ENCODE measurements at regions not wholly inside any gene's neighbourhood (a gene's known extent, or its start where the extent isn't known, plus 50 kb on each side); places are given as distances from the start of the nearest gene placed in this dataset.
A peak's percentile ranks its signal among the peaks of the same experiment; 100 is the strongest.
"Not testable (repeated sequence)": the region's sequence is repeated elsewhere in the genome, so short reads cannot be mapped to it uniquely, and the experiment has no call there.

GRCh38 chr11:13174090-13174489, 103.5 kb upstream of the BMAL1 start:
- intact Hi-C loops (cut with micrococcal nuclease) = no loop called here
- Mint-ChIP-seq H3K9me3 (no peaks in the 10 kb centered on the region), H3K4me3 (no peak overlapping the region), H3K4me1 (ENCODE audit: low read depth) (no peaks in the 10 kb centered on the region), H3K27ac (no peak overlapping the region), H3K27me3 (ENCODE audit: insufficient read depth) (peaks cover 18% of the 10 kb centered on the region), H3K36me3 (ENCODE audit: low read depth) (no peaks in the 10 kb centered on the region)
- no peak for DNase-seq (ENCODE audit: low spot score)

GRCh38 chr11:13183094-13183825, 94.3 kb upstream of the BMAL1 start:
- peaks cover 9% of the 10 kb centered on the region for H3K4me1 Mint-ChIP-seq (ENCODE audit: low read depth)
- DNase-seq (ENCODE audit: low spot score) = no peak

DNA sequence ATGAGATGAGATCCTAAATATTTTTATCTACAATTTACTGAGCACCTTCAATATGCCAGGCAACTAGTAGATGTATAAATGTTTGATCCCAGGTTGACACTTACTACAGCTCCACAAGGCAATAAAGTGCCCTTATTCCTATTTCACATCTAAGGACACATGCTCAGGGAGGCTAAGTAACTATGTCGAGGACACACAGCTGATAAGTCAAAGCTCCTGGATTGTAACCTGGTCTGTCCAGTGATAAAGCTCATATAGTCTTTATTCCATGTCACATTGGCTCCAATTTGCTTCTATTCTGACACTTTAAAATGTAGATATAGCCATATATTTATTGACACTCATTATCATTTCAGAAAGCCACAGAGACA, 93.8 kb upstream of the BMAL1 start:
- peaks cover 9% of the 10 kb centered on the region for H3K4me1 Mint-ChIP-seq (ENCODE audit: low read depth)
- intact Hi-C loops (cut with micrococcal nuclease) = loop anchor here (1.0 to 5.0 kb wide), 8 partner anchors 24 to 852 kb away; no protein-coding TSS in a partner anchor
- peaks cover 11% of the 10 kb centered on the region for H3K27me3 Mint-ChIP-seq (ENCODE audit: insufficient read depth)
- no peaks in the 10 kb centered on the region for H3K36me3 Mint-ChIP-seq (ENCODE audit: low read depth)
- peaks cover 9% of the 10 kb centered on the region for H3K9me3 Mint-ChIP-seq
- no peak overlapping the region for H3K4me3 Mint-ChIP-seq
- DNase-seq (ENCODE audit: low spot score) = no peak
- no peak overlapping the region for H3K27ac Mint-ChIP-seq

More at GRCh38 chr11:13183094-13183825, 94.3 kb upstream of the BMAL1 start:
- Mint-ChIP-seq H3K4me3 (no peak overlapping the region), H3K27me3 (ENCODE audit: insufficient read depth) (peaks cover 9% of the 10 kb centered on the region), H3K9me3 (peaks cover 5% of the 10 kb centered on the region), H3K27ac (no peak overlapping the region), H3K36me3 (ENCODE audit: low read depth) (no peaks in the 10 kb centered on the region)
- intact Hi-C loops (cut with micrococcal nuclease) = loop anchor here (1.0 to 5.0 kb wide), 8 partner anchors 25 to 851 kb away; no protein-coding TSS in a partner anchor

DNA sequence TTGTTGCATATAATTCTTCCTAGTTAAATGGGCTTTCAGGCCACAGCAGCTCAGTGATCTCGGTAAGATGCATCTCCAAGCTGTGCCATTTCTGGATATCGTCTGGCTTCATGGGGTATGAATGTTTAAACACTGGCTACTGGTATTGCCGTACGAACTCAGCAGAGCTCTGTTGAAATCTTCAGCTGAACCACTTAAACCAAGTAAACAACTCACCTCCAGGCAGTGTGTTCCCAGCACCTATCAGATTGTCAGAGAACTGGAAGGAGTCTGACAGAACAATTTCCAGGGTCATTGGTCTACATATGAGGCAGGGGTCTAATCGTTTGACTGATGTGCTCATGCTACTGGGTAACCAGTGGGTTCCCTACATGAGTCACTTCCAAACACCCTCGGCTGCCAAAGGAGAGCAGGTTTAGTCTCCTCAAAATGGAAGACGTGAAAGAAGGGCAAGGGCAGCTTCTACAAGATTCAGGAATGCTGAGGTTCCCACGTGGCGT, 93.2 kb upstream of the BMAL1 start:
- intact Hi-C loops (cut with micrococcal nuclease) = loop anchor here (5.0 kb wide), 2 partner anchors 587 to 852 kb away; no protein-coding TSS in a partner anchor
- DNase-seq (ENCODE audit: low spot score) = no peak
- Mint-ChIP-seq H3K9me3 (peaks cover 9% of the 10 kb centered on the region), H3K4me3 (no peak overlapping the region), H3K27ac (no peak overlapping the region), H3K4me1 (ENCODE audit: low read depth) (peaks cover 9% of the 10 kb centered on the region), H3K27me3 (ENCODE audit: insufficient read depth) (peaks cover 11% of the 10 kb centered on the region), H3K36me3 (ENCODE audit: low read depth) (no peaks in the 10 kb centered on the region)

DNA sequence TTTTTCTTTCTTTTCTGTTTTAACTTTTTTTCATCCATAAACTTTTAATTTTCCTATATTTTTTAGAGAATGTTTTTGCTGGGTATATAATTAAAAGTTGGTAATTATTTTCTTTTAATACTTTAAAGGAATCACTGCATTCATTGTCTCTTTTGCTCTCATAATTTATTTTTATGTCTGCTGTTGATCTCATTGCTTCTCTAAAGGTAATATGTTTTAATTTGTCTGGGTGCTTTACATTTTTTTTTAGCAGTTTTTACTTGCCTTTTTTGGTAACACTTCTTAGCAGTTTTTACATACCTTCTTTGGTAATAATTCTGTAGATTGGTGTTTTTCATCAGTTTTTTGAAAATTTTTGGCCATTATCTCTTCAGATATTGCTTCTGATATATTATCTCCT, 89.4 kb upstream of the BMAL1 start:
- H3K9me3 Mint-ChIP-seq = peaks cover 12% of the 10 kb centered on the region
- H3K4me1 Mint-ChIP-seq (ENCODE audit: low read depth) = peaks cover 7% of the 10 kb centered on the region
- H3K27me3 Mint-ChIP-seq (ENCODE audit: insufficient read depth) = peaks cover 7% of the 10 kb centered on the region
- H3K27ac Mint-ChIP-seq = no peak overlapping the region
- H3K36me3 Mint-ChIP-seq (ENCODE audit: low read depth) = no peaks in the 10 kb centered on the region
- DNase-seq (ENCODE audit: low spot score) = no peak
- intact Hi-C loops (cut with micrococcal nuclease) = no loop called here
- no peak overlapping the region for H3K4me3 Mint-ChIP-seq

DNA sequence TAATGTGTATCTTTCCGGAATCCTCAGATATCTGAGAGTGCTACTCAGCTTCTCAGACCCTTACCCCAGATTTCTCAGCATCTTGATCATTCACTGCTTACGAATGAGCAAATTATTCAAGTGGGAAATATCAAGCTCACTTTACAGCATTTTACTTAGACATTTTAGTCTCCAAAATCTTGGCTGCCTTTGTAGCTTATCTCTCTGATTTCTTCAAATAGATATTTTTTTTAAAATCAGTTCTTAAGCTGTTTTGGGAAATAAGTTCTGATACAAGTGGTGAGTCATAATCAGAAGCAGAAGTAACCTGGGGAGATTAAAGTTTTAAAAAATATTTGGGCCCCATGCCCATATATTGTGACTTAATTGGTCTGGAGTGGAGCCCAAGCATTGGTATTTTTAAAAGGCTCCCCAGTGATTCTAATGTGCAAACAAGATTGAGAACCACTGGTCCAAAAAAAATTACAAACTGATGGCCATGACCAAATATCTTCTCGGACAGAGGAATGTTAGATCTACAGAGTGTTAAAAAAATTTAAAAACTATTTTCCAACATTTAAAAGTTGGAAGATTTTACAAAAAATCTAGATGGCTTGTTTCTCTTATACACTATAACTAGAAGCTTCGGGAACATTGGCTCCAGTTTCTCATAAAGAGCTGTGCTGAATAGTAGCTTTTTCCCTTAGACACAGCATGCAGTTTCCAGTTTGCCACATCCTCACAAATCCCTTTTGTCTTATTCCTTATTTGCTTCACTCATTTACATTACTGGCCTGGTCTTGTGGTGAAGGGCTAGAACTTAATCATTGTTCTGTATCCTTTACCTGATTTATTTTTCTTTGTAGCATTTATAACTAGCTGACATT, 87.8 kb upstream of the BMAL1 start:
- no peak overlapping the region for H3K27ac Mint-ChIP-seq
- peaks cover 12% of the 10 kb centered on the region for H3K9me3 Mint-ChIP-seq
- no peak overlapping the region for H3K4me3 Mint-ChIP-seq
- no peak for DNase-seq (ENCODE audit: low spot score)
- intact Hi-C loops (cut with micrococcal nuclease) = no loop called here
- no peaks in the 10 kb centered on the region for H3K36me3 Mint-ChIP-seq (ENCODE audit: low read depth)
- peaks cover 17% of the 10 kb centered on the region for H3K27me3 Mint-ChIP-seq (ENCODE audit: insufficient read depth)
- no peaks in the 10 kb centered on the region for H3K4me1 Mint-ChIP-seq (ENCODE audit: low read depth)

DNA sequence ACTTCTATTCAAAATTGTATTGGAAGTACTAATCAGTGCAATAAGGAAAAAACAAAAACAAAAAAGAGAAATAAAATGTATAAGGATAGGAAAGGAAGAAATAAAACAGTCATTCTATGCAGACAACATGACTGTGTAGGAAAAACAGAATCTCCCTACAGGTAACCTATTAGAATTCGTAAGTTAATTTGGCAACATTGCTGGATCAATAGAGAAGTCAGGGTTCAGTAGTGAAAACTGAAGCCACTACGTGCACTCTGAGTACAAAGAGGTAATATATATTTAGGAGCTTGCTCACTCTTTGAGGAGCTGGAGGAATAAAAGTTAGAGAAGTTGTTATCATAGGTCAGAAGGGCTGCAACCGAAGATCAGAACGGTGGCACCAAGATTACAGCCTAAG, 84.0 kb upstream of the BMAL1 start:
- Mint-ChIP-seq H3K36me3 (ENCODE audit: low read depth) (peaks cover 2% of the 10 kb centered on the region), H3K4me3 (no peak overlapping the region), H3K9me3 (peaks cover 31% of the 10 kb centered on the region), H3K27me3 (ENCODE audit: insufficient read depth) (peaks cover 35% of the 10 kb centered on the region), H3K27ac (no peak overlapping the region), H3K4me1 (ENCODE audit: low read depth) (no peaks in the 10 kb centered on the region)
- intact Hi-C loops (cut with micrococcal nuclease) = no loop called here
- DNase-seq (ENCODE audit: low spot score) = no peak

GRCh38 chr11:13197374-13197773, 80.2 kb upstream of the BMAL1 start:
- H3K4me3 Mint-ChIP-seq; H3K4me1 Mint-ChIP-seq (ENCODE audit: low read depth); intact Hi-C loops (cut with micrococcal nuclease); DNase-seq (ENCODE audit: low spot score); H3K27ac Mint-ChIP-seq; H3K36me3 Mint-ChIP-seq (ENCODE audit: low read depth): not testable (repeated sequence)
- peaks cover 32% of the 10 kb centered on the region for H3K27me3 Mint-ChIP-seq (ENCODE audit: insufficient read depth)
- H3K9me3 Mint-ChIP-seq = peaks cover 45% of the 10 kb centered on the region

DNA sequence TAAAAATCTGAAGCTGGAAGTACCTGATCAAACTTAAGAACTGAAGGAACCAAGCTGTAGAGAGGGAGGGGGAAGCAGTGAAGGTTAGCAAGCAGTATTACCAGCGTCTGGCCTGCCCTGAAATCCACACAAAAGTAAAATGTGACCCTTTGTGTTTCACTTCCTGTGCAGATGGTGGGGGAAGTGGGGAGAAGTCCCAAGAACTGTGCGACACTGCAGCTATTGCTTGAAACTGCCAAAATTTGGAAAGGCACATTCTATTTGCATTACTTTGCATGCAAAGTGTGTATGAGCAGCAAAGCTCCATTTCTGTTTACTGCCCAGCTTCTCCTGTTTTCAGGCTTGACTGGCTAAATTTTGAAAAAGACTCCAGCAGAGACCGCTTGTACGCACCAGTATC, 72.1 kb upstream of the BMAL1 start:
- peak overlapping the region; percentile 50 for H3K27ac Mint-ChIP-seq
- DNase-seq (ENCODE audit: low spot score) = no peak
- peaks cover 5% of the 10 kb centered on the region for H3K9me3 Mint-ChIP-seq
- H3K27me3 Mint-ChIP-seq (ENCODE audit: insufficient read depth) = peaks cover 2% of the 10 kb centered on the region
- H3K4me1 Mint-ChIP-seq (ENCODE audit: low read depth) = peaks cover 34% of the 10 kb centered on the region
- no peaks in the 10 kb centered on the region for H3K36me3 Mint-ChIP-seq (ENCODE audit: low read depth)
- intact Hi-C loops (cut with micrococcal nuclease) = loop anchor here (5.0 to 10.0 kb wide), 4 partner anchors 662 to 1442 kb away; partner anchors contain the start of genes MICAL2 and USP47
- no peak overlapping the region for H3K4me3 Mint-ChIP-seq

- DNase-seq (ENCODE audit: low spot score) = no peak
- H3K4me3 Mint-ChIP-seq = no peak overlapping the region
- intact Hi-C loops (cut with micrococcal nuclease) = loop anchor here (5.0 to 10.0 kb wide), 4 partner anchors 661 to 1441 kb away; partner anchors contain the start of genes MICAL2 and USP47
- H3K27me3 Mint-ChIP-seq (ENCODE audit: insufficient read depth) = peaks cover 2% of the 10 kb centered on the region
- H3K36me3 Mint-ChIP-seq (ENCODE audit: low read depth) = no peaks in the 10 kb centered on the region
- H3K4me1 Mint-ChIP-seq (ENCODE audit: low read depth) = peaks cover 34% of the 10 kb centered on the region
- no peaks in the 10 kb centered on the region for H3K9me3 Mint-ChIP-seq
- H3K27ac Mint-ChIP-seq = no peak overlapping the region
Observed at GRCh38 chr11:13206086-13206640, 71.4 kb upstream of the BMAL1 start.

GRCh38 chr11:13207270-13207664, 70.3 kb upstream of the BMAL1 start:
- Mint-ChIP-seq H3K4me3 (peak overlapping the region; percentile 4), H3K9me3 (no peaks in the 10 kb centered on the region), H3K27me3 (ENCODE audit: insufficient read depth) (no peaks in the 10 kb centered on the region), H3K27ac (peak overlapping the region; percentile 83), H3K4me1 (ENCODE audit: low read depth) (peaks cover 34% of the 10 kb centered on the region), H3K36me3 (ENCODE audit: low read depth) (no peaks in the 10 kb centered on the region)
- intact Hi-C loops (cut with micrococcal nuclease) = loop anchor here (5.0 to 10.0 kb wide), 4 partner anchors 660 to 1440 kb away; partner anchors contain the start of genes MICAL2 and USP47
- DNase-seq (ENCODE audit: low spot score) = no peak

DNA sequence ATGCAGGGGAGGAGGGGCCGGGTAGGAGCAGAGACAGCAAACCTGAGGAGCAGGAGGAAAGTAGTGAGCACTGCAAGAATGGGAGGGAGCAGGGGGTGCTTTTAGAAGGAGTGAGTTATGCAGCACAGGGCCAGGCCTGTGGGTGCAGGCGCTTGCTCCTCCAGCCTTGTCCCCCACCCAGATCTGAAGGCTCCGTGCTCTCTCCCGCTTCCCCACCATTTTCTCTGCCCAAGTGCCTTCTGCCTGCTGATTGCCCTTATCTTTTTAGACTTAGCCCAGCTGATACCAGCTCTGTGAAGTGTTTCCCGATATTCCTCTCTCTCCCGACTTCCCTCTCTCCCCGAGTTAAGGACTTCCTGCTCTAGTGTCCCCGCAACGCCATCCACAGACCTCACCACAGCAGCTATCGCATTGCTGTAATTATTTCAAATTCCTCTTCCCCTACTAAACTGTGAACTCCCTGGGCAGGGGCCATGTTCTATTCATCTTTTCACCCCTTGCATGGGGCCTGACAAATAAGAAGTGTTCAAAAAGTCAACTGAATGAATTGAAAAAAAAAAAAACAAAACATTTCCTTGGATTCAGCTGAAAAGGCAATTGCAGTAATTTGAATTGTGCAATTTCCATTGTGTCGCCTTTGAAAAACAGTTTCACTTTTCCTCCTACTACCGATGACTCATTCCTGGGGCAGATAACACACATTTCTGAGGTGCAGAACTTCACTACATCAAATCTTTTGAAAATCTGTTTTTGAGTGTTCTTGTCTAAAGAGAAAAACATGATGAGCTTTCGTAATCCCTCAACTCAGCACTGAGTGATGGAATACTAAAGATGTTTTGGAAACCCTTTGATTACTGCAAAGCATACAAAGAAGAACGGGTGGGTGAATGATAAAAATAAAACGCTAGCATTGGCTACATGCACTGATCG, 69.7 kb upstream of the BMAL1 start:
- intact Hi-C loops (cut with micrococcal nuclease) = loop anchor here (1.0 to 10.0 kb wide), 10 partner anchors 25 to 1439 kb away; partner anchors contain the start of genes BMAL1, BTBD10, FAR1 and MICAL2

More for the DNA sequence above, 69.7 kb upstream of the BMAL1 start:
- H3K27ac Mint-ChIP-seq = peak overlapping the region; percentile 83
- H3K27me3 Mint-ChIP-seq (ENCODE audit: insufficient read depth) = no peaks in the 10 kb centered on the region
- no peaks in the 10 kb centered on the region for H3K36me3 Mint-ChIP-seq (ENCODE audit: low read depth)
- no peak for DNase-seq (ENCODE audit: low spot score)
- H3K4me3 Mint-ChIP-seq = peak overlapping the region; percentile 71
- peaks cover 34% of the 10 kb centered on the region for H3K4me1 Mint-ChIP-seq (ENCODE audit: low read depth)
- no peaks in the 10 kb centered on the region for H3K9me3 Mint-ChIP-seq
